RKO (cell line): ENCODE measurements at regions not wholly inside any gene's neighbourhood (a gene's known extent, or its start where the extent isn't known, plus 50 kb on each side); places are given as distances from the start of the nearest gene placed in this dataset.
"Not testable (repeated sequence)": the region's sequence is repeated elsewhere in the genome, so short reads cannot be mapped to it uniquely, and the experiment has no call there.

Source experiments
- DNase-seq: peaks from one replicate; pipeline ENCODE4 v3.0.0-alpha.2; 2016; ENCODE audit warnings: low spot score

- no peak for DNase-seq
Measured at GRCh38 chr5:96529559-96529958, 96.5 kb upstream of the PCSK1 start.

- no peak for DNase-seq
Measured at GRCh38 chr5:96530901-96531300, 97.9 kb upstream of the PCSK1 start.

- DNase-seq = no peak
Measured at GRCh38 chr5:96533371-96533770, 100.3 kb upstream of the PCSK1 start.

GRCh38 chr5:96537386-96537785 is 104.3 kb upstream of the PCSK1 start:
- peak; percentile 64 for DNase-seq

- no peak for DNase-seq
Measured at GRCh38 chr5:96538808-96539250, 105.8 kb upstream of the PCSK1 start.

GRCh38 chr5:96546120-96546519 is 113.1 kb upstream of the PCSK1 start:
- no peak for DNase-seq

GRCh38 chr5:96547486-96547885 is 114.4 kb upstream of the PCSK1 start:
- DNase-seq = no peak

- no peak for DNase-seq
Measured at GRCh38 chr5:96548905-96549304, 113.3 kb upstream of the CAST start.

GRCh38 chr5:96560857-96561256 is 101.3 kb upstream of the CAST start:
- DNase-seq = not testable (repeated sequence)

GRCh38 chr5:96562614-96563013 is 99.6 kb upstream of the CAST start:
- no peak for DNase-seq

GRCh38 chr5:96563816-96564215 is 98.4 kb upstream of the CAST start:
- DNase-seq = no peak

GRCh38 chr5:96565582-96566265 is 96.5 kb upstream of the CAST start:
- DNase-seq = peak; percentile 54

- no peak for DNase-seq
Measured at GRCh38 chr5:96566833-96567587, 95.2 kb upstream of the CAST start.

- DNase-seq = no peak
Measured at GRCh38 chr5:96569332-96569731, 92.8 kb upstream of the CAST start.

- DNase-seq = no peak
Measured at GRCh38 chr5:96569770-96570169, 92.4 kb upstream of the CAST start.

- peak; percentile 87 for DNase-seq
Measured at GRCh38 chr5:96572864-96573512, 89.2 kb upstream of the CAST start.

- no peak for DNase-seq
Measured at GRCh38 chr5:96573513-96573894, 88.7 kb upstream of the CAST start.

GRCh38 chr5:96576876-96577275 is 85.3 kb upstream of the CAST start:
- no peak for DNase-seq

- DNase-seq = no peak
Measured at GRCh38 chr5:96577909-96578308, 84.3 kb upstream of the CAST start.

GRCh38 chr5:96579711-96580110 is 82.5 kb upstream of the CAST start:
- no peak for DNase-seq

GRCh38 chr5:96582343-96582742 is 79.8 kb upstream of the CAST start:
- peak; percentile 83 for DNase-seq

- DNase-seq = no peak
Measured at GRCh38 chr5:96584712-96585111, 77.5 kb upstream of the CAST start.

- no peak for DNase-seq
Measured at GRCh38 chr5:96588539-96588938, 73.6 kb upstream of the CAST start.
